ENCODE measurements at regions not wholly inside any gene's neighbourhood (a gene's known extent, or its start where the extent isn't known, plus 50 kb on each side); places are given as distances from the start of the nearest gene placed in this dataset.
"Not testable (repeated sequence)": the region's sequence is repeated elsewhere in the genome, so short reads cannot be mapped to it uniquely, and the experiment has no call there.

GRCh38 chr16:64102654-64103053 is 1019.2 kb downstream of the CDH11 start:
- no peak for DNase-seq

DNA sequence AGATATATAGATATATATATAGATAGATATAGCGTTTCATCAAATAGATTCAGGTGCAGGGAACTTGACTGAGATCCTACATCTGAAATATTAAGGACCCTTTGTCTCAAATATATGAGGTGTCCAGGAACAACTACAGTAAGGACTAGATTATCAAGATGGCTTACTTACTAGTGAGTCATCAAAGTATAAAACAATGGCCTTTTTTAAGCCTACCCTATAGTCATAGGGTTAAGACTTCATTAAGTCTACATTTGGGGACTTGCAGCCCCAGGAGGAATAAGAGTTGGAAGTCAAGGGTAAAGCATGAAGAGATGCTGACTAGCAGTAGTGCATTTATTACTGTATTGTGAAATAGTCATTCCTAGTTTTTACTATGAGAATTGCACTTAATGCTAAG is 1023.4 kb downstream of the CDH11 start:
- no peak for DNase-seq

DNA sequence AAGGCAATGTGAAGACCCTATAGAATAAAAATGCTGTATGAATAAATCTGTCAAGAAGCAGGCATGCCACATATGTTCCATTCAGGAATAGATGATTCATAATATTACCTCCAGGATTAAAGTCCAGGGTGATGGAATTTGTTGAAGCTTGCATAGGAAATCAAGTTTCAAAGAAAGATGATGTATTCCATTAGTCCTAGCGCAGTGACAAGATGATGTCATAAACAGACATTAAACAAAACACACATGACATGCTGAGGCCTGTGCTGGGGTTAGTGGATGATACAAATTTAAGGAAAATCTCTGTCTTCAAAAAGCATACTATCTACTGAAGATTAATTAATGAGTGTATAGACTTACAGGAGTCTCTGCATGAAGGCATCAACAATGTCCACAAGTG is 1025.2 kb downstream of the CDH11 start:
- no peak for DNase-seq

DNA sequence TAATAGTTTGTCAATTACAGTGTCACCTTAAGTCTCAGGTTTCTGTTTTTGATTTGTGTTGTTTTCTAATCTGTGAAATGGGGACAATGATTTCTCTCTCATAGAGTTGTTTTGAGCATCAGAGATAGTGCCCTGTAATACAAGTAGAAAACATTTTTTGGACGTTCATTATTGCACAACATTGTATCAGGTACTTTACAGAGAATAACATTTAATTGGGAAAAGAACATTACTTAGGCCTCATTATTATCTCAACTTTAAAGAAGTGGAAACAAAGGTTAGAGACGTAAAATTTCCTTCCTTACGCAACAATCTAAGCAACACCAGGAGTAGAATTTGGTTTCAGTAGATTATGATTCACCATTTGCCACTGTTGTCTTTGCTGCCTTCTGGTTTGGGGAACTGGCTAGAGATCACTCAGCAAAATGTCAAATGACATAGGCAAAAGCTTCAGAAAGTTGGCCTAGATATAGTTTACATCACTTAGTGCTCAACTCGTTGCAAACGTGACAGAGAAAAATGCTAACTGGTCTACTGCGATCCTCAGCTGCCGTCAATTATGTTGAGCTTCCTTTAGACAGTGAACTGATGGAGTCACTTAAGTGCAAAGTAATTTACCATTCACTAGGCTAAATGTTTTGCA is 1026.8 kb downstream of the CDH11 start:
- DNase-seq = no peak

- no peak for DNase-seq
Observed at GRCh38 chr16:64094181-64094965, 1027.5 kb downstream of the CDH11 start.

DNA sequence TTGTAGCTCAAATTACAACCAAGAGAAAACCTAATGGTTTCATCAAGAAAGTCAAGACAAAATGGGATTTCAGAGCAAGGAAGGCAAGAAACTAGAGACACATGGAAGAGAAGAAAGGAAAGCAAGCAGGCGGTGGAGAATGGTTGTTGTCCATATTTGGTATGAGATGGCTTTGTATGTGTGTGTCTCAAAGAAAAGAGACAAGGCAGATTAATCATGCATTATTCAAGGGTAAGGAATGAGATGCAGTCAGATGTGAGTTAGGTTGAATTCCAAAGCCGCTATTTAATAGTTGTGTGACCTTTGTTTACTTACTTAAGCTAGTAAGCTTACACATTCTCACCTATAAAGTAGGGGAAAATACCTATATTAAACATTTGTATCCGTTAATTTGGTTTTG is 1029.6 kb downstream of the CDH11 start:
- no peak for DNase-seq

DNA sequence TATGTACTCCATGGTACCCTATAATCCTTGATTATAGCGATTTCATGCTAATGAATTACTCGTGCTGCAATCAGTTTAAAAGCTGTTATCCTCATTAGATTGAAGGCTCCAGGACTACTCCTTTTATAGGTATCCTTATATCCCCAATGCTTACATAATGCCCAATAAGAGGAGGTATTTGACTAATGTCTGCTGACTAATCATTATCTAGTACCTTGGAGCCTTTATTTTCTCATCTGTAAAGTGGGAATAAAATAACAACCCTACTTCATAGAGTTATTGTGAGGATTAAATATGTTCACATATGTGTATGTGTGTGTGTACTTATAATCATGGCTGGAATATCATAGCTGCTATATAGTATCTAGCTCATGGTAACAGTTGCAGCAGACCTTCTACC is 1031.5 kb downstream of the CDH11 start:
- DNase-seq = no peak

DNA sequence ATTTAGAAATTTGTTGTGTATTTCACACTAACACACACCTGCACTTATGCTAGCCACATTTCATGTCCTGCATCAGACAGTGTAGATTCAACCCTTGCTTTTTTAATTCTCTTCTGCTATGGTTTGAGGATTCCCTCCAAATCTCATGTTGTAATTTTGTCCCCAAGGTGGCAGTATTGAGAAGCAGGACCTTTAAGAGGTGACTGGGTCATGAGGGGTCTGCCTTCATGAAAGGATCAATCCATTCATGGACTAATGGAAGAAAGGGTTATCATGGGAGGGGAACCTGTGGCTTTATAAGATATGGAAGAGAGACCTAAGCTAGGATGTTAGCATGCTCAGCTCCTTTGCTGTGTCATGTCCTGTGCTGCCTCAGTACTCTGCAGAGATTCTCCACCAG is 1032.2 kb downstream of the CDH11 start:
- DNase-seq = peak; percentile 44

DNA sequence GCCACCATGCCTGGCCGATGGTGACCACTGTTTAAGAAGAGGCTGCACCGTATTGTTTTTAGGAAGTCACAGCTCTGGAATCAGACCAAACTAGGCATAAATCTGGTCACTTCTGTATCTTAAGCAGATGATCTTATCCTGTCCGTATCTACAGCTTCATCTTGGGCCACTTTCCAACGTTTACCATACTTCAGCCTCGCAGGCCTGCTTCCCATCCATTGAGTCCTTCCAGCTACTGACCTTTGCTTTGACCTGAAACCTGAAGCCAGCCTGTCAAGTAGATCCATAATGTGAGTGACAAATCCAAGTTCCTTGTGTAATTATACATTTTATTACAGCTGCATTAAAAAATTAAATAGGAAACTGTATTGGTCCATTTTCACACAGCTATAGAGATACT is 1033.0 kb downstream of the CDH11 start:
- DNase-seq = no peak

- no peak for DNase-seq
Observed at GRCh38 chr16:64085296-64085695, 1036.6 kb downstream of the CDH11 start.

DNA sequence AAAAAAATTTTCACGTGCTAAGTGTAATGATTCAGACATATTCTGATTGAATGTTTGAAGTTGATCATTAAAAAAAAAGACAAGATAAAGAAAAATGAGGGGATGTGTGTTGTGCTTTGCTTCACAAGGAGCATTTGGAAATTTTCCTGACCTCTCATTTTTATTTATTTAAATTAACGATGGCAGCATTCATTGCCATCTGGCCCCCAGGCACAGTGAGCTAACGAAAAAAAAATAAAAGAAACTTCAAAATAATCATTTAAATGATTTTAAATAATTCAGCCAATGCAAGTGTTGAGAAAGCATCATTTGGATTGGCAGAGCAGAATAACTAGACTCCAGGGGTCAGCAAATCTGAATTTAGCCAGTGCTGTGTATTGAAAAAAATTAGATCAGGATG is 1037.2 kb downstream of the CDH11 start:
- no peak for DNase-seq

GRCh38 chr16:64083428-64084129 is 1038.3 kb downstream of the CDH11 start:
- no peak for DNase-seq

- no peak for DNase-seq
Observed at GRCh38 chr16:64077242-64077641, 1044.6 kb downstream of the CDH11 start.

DNA sequence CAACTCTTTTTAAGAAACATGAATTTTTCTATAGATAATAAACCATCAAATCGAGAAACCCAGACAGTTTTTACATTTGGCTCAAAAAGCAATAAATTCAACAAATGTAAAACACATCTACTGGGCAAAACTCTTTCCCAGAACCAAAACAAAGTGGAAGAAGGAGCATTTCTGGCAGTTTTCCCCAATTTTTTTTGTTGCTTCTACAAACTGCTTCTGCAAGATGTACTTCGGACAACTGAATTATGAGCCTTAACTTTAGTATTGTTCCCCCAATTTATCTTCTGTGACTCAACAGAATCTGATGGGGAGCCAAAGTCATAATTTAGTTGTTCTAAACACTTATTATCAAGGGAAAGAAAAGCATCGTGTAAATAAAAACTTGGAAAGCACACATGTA is 1047.2 kb downstream of the CDH11 start:
- DNase-seq = peak; percentile 25

DNA sequence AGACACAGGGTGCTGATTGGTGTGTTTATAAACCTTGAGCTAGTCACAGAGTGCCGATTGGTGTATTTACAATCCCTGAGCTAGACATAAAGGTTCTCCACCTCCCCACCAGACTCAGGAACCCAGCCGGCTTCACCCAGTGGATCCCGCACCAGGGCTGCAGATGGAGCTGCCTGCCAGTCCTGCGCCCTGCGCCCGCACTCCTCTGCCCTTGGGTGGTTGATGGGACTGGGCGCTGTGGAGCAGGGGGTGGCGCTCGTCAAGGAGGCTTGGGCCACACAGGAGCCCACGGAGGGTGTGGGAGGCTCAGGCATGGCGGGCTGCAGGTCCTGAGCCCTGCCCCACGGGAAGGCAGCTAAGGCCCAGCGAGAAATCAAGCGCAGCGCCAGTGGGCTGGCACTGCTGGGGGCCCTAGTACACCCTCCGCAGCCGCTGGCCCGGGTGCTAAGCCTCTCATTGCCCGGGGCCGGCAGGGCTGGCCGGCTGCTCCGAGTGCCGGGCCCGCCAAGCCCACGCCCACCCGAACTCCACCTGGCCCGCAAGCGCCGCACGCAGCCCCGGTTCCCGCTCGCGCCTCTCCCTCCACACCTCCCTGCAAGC is 1049.6 kb downstream of the CDH11 start:
- not testable (repeated sequence) for DNase-seq

- no peak for DNase-seq
Observed at GRCh38 chr16:64065523-64065922, 1056.3 kb downstream of the CDH11 start.

GRCh38 chr16:64061621-64062020 is 1060.2 kb downstream of the CDH11 start:
- no peak for DNase-seq

GRCh38 chr16:64060631-64061030 is 1061.2 kb downstream of the CDH11 start:
- no peak for DNase-seq

- no peak for DNase-seq
Observed at GRCh38 chr16:64058685-64059084, 1063.2 kb downstream of the CDH11 start.

GRCh38 chr16:64051824-64052223 is 1070.0 kb downstream of the CDH11 start:
- no peak for DNase-seq

GRCh38 chr16:64047878-64048277 is 1074.0 kb downstream of the CDH11 start:
- DNase-seq = no peak

DNA sequence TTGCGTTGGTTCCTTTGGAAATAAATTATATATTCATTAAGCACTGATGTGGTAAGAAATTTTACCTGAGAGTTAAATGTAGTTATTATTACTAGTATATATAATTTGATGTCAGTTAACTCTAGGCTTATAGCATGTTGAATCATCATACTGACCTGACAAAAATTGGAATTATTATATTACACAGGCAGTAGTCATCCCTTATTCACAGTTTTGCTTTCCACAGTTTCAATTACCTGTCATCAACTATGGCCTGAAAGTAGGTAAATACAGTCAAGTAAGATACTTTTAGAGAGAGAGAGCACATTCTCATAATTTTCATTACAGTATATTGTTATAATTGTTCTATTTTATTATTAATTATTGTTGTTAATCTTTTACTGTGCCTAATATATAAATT is 1074.7 kb downstream of the CDH11 start:
- no peak for DNase-seq

GRCh38 chr16:64035337-64035736 is 1086.5 kb downstream of the CDH11 start:
- no peak for DNase-seq

All from tongue (tissue), 1 donor.